MM.1S (cell line): ENCODE measurements at regions not wholly inside any gene's neighbourhood (a gene's known extent, or its start where the extent isn't known, plus 50 kb on each side); places are given as distances from the start of the nearest gene placed in this dataset.

Experiments
- DNase-seq: peaks from one replicate; pipeline ENCODE4 v3.0.0-alpha.2; 2015
- H2AFZ ChIP-seq: fragments of 300-600 bp; sonication (generic); 2 replicates; pipeline ENCODE4 v1.6.0; 2016; ENCODE audit warnings: antibody characterized with exemption, low read length
- H3F3A ChIP-seq: fragments of 300-600 bp; sonication (generic); 2 replicates; pipeline ENCODE4 v1.6.1; 2016; ENCODE audit warnings: mild to moderate bottlenecking, antibody characterized with exemption, low read length, moderate library complexity, mixed read lengths; ENCODE audit not compliant: insufficient read depth
- H3K27ac ChIP-seq: fragments of 300-600 bp; sonication (generic); 2 replicates; pipeline ENCODE4 v1.5.1; 2016; ENCODE audit warnings: mild to moderate bottlenecking, low read length
- H3K27me3 ChIP-seq: fragments of 300-600 bp; sonication (generic); replicated peaks from 2 replicates; pipeline ENCODE4 v1.6.0; 2016; ENCODE audit warnings: low read length; ENCODE audit not compliant: insufficient read depth
- H3K36me3 ChIP-seq: fragments of 300-600 bp; sonication (generic); replicated peaks from 2 replicates; pipeline ENCODE4 v1.6.1; 2016; ENCODE audit warnings: mild to moderate bottlenecking, low read length, mixed read lengths; ENCODE audit not compliant: insufficient read depth
- H3K4me1 ChIP-seq: fragments of 300-600 bp; sonication (generic); 2 replicates; pipeline ENCODE4 v1.6.1; 2016; ENCODE audit warnings: low read length, mixed read lengths
- H3K4me2 ChIP-seq: fragments of 300-600 bp; sonication (generic); 2 replicates; pipeline ENCODE4 v1.6.0; 2016; ENCODE audit warnings: low read depth, low read length
- H3K4me3 ChIP-seq: fragments of 300-600 bp; sonication (generic); 2 replicates; pipeline ENCODE4 v1.5.1; 2016; ENCODE audit warnings: low read length, mixed read lengths
- H3K79me2 ChIP-seq: fragments of 300-600 bp; sonication (generic); 2 replicates; pipeline ENCODE4 v1.6.1; 2016; ENCODE audit warnings: mixed run types, low read length, mixed read lengths
- H3K9ac ChIP-seq: fragments of 300-600 bp; sonication (generic); 2 replicates; pipeline ENCODE4 v1.6.1; 2016; ENCODE audit warnings: low read length, mixed read lengths
- H3K9me2 ChIP-seq: fragments of 300-600 bp; sonication (generic); replicated peaks from 2 replicates; pipeline ENCODE4 v1.6.1; 2016; ENCODE audit warnings: mild to moderate bottlenecking, low read length, mixed read lengths; ENCODE audit not compliant: insufficient read depth
- H3K9me3 ChIP-seq: fragments of 300-600 bp; sonication (generic); replicated peaks from 2 replicates; pipeline ENCODE4 v1.6.1; 2016; ENCODE audit warnings: mild to moderate bottlenecking, low read length, mixed read lengths; ENCODE audit not compliant: insufficient read depth
- H4K20me1 ChIP-seq: fragments of 300-600 bp; sonication (generic); 2 replicates; pipeline ENCODE4 v1.6.1; 2016; ENCODE audit warnings: mild to moderate bottlenecking, low read length, moderate library complexity, mixed read lengths; ENCODE audit not compliant: insufficient read depth
- EZH2 ChIP-seq: fragments of 300-600 bp; sonication (generic); optimal IDR thresholded peaks from 2 replicates; pipeline ENCODE3; 2017; ENCODE audit warnings: low read depth, mild to moderate bottlenecking, antibody characterized with exemption, low read length, mixed read lengths
- EZH2phosphoT487 ChIP-seq: fragments of 300-600 bp; sonication (generic); IDR thresholded peaks from 2 replicates; pipeline ENCODE4 v1.6.1; 2018; ENCODE audit warnings: antibody characterized with exemption, low read length
- TF ChIP-seq, protein P1 (sequence below): fragments of 300-600 bp; sonication (generic); IDR thresholded peaks from 2 replicates; pipeline ENCODE4 v1.5.1; 2016; ENCODE audit warnings: antibody characterized with exemption, low read length, mixed read lengths

GRCh38 chr1:82386365-82387011 lies 585.8 kb downstream of the ADGRL2 start:
- Histone ChIP-seq H3K36me3 (no peaks in the 10 kb centered on the region), H3K9ac (no peak overlapping the region), H3K4me3 (no peak overlapping the region), H4K20me1 (no peaks in the 10 kb centered on the region), H3K9me3 (no peaks in the 10 kb centered on the region), H3K9me2 (no peaks in the 10 kb centered on the region), H3K27ac (no peak overlapping the region), H2AFZ (no peak overlapping the region), H3K79me2 (no peaks in the 10 kb centered on the region), H3K4me2 (no peak overlapping the region), H3K27me3 (no peaks in the 10 kb centered on the region), H3F3A (no peaks in the 10 kb centered on the region), H3K4me1 (no peaks in the 10 kb centered on the region)
- TF ChIP-seq, protein P1, sequence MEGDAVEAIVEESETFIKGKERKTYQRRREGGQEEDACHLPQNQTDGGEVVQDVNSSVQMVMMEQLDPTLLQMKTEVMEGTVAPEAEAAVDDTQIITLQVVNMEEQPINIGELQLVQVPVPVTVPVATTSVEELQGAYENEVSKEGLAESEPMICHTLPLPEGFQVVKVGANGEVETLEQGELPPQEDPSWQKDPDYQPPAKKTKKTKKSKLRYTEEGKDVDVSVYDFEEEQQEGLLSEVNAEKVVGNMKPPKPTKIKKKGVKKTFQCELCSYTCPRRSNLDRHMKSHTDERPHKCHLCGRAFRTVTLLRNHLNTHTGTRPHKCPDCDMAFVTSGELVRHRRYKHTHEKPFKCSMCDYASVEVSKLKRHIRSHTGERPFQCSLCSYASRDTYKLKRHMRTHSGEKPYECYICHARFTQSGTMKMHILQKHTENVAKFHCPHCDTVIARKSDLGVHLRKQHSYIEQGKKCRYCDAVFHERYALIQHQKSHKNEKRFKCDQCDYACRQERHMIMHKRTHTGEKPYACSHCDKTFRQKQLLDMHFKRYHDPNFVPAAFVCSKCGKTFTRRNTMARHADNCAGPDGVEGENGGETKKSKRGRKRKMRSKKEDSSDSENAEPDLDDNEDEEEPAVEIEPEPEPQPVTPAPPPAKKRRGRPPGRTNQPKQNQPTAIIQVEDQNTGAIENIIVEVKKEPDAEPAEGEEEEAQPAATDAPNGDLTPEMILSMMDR, result no peak
- TF ChIP-seq EZH2phosphoT487, result no peak
- no peak for TF ChIP-seq EZH2
- DNase-seq, result no peak

DNA sequence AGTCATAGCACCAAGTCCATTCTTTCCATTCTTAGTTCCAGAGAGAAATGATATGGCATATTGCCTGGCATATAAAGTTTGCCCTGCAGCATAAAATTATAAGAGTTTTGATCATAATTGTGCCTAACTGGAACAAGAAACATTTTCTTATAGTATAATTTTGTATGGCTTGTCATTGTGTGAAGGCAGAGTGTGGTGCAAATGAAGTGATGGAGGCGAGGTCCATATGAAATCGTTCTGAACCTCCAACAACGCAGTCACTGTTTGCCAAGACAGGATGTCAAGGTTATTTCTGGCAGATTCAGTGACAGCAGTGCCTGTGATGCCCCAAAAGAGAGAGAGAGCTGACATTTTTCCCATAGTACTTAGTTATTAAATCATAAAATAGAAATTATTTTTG lies 584.0 kb downstream of the ADGRL2 start:
- Histone ChIP-seq H3K27me3 (no peaks in the 10 kb centered on the region), H3K9me2 (no peaks in the 10 kb centered on the region), H3K4me1 (no peaks in the 10 kb centered on the region), H3K4me3 (no peak overlapping the region), H3K79me2 (no peaks in the 10 kb centered on the region), H3K36me3 (no peaks in the 10 kb centered on the region), H3K4me2 (no peak overlapping the region), H3K9ac (no peak overlapping the region), H2AFZ (no peak overlapping the region), H3K27ac (no peak overlapping the region), H4K20me1 (no peaks in the 10 kb centered on the region), H3F3A (no peaks in the 10 kb centered on the region), H3K9me3 (no peaks in the 10 kb centered on the region)
- DNase-seq, result no peak
- TF ChIP-seq, protein P1, result no peak
- TF ChIP-seq EZH2 (no peak), EZH2phosphoT487 (no peak)

GRCh38 chr1:82377201-82377884 lies 576.6 kb downstream of the ADGRL2 start:
- Histone ChIP-seq H3K27ac (no peak overlapping the region), H3K4me3 (no peak overlapping the region), H3K9me3 (no peaks in the 10 kb centered on the region), H3K79me2 (no peaks in the 10 kb centered on the region), H3K36me3 (no peaks in the 10 kb centered on the region), H3K9me2 (no peaks in the 10 kb centered on the region), H3K4me2 (no peak overlapping the region), H4K20me1 (no peaks in the 10 kb centered on the region), H3F3A (no peaks in the 10 kb centered on the region), H3K4me1 (no peaks in the 10 kb centered on the region), H3K27me3 (no peaks in the 10 kb centered on the region), H2AFZ (no peak overlapping the region), H3K9ac (no peak overlapping the region)
- no peak for DNase-seq
- TF ChIP-seq EZH2, result no peak

GRCh38 chr1:82373710-82374109 lies 573.0 kb downstream of the ADGRL2 start:
- H3K9me2 ChIP-seq, result no peaks in the 10 kb centered on the region
- DNase-seq, result no peak
- H3K4me2 ChIP-seq, result no peak overlapping the region
- H3K4me3 ChIP-seq, result no peak overlapping the region
- no peak overlapping the region for H2AFZ ChIP-seq
- H3F3A ChIP-seq, result no peaks in the 10 kb centered on the region
- no peaks in the 10 kb centered on the region for H3K36me3 ChIP-seq
- no peaks in the 10 kb centered on the region for H3K27me3 ChIP-seq
- H4K20me1 ChIP-seq, result no peaks in the 10 kb centered on the region
- H3K9me3 ChIP-seq, result no peaks in the 10 kb centered on the region
- no peak overlapping the region for H3K27ac ChIP-seq
- H3K9ac ChIP-seq, result no peak overlapping the region
- TF ChIP-seq EZH2phosphoT487 (no peak), EZH2 (no peak)
- TF ChIP-seq, protein P1, result no peak
- H3K79me2 ChIP-seq, result no peaks in the 10 kb centered on the region
- no peaks in the 10 kb centered on the region for H3K4me1 ChIP-seq
